ENCODE measurements at regions not wholly inside any gene's neighbourhood (a gene's known extent, or its start where the extent isn't known, plus 50 kb on each side); places are given as distances from the start of the nearest gene placed in this dataset.
"Not testable (repeated sequence)": the region's sequence is repeated elsewhere in the genome, so short reads cannot be mapped to it uniquely, and the experiment has no call there.

DNA sequence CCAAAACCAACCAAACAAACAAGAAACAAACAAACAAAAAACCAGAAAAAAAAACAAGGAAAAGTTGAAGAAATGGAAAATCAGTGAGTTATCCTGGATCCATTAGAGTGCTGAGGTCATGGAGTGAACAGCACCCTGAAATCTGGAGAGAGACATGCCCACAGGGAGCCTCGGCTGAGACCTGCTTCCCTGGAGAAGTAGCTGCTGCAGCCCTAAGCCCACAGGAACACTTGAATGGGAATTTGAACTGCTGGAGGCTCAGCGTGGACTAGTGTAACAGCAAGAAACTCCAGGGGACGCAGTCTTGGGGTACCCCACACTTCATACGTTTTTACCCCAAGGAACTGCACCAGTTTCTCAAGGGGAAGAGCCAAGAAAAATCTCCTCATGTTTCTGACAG lies 144.1 kb upstream of the UBE3A start:
- peaks cover 27% of the 10 kb centered on the region for H3K9me3 Mint-ChIP-seq
- H3K27me3 Mint-ChIP-seq, result peaks cover 15% of the 10 kb centered on the region
- no peak overlapping the region for H3K4me3 Mint-ChIP-seq
- no peaks in the 10 kb centered on the region for H3K4me1 Mint-ChIP-seq
- H3K36me3 Mint-ChIP-seq, result no peaks in the 10 kb centered on the region
- peak overlapping the region; percentile 72 for H3K27ac Mint-ChIP-seq

DNA sequence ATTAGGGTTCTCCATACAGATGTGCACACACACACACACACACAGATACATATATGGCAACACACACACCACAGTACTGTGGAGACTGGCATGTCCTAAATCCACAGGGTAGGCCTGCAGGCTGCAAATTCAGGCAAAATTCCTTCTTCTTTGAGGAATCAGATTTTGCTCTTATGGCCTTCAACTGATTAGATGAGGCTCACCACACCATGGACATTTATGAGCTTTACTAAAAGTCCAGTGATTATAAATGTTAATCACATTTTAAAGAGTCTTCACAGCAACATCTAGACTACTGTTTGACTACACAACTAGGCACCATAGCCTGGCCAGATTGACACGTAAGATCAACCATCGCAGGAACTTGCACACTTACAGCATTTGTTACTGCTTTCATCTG lies 140.3 kb upstream of the UBE3A start:
- H3K27me3 Mint-ChIP-seq, result peaks cover 9% of the 10 kb centered on the region
- H3K4me3 Mint-ChIP-seq, result no peak overlapping the region
- no peak overlapping the region for H3K27ac Mint-ChIP-seq
- no peaks in the 10 kb centered on the region for H3K36me3 Mint-ChIP-seq
- H3K4me1 Mint-ChIP-seq, result no peaks in the 10 kb centered on the region
- H3K9me3 Mint-ChIP-seq, result peaks cover 7% of the 10 kb centered on the region

DNA sequence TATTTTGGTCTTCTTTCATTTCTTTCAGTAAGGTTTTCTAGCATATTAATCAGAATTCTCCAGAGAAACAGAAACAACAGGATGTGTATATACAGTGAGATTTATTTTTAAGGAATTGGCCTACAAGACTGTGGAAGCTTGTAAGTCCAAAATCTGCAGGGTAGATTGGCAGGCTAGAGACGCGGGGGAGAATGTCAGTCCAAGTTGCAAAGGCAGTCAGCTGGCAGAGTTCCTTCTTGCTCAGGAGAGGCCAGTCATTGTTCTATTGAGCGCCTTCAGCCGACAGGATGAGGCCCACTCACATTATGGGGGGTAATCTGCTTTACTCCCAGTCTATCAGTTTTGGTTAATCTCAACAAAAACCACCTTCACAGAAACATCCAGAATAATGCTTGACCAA lies 133.4 kb upstream of the UBE3A start:
- H3K4me1 Mint-ChIP-seq, result no peaks in the 10 kb centered on the region
- no peaks in the 10 kb centered on the region for H3K36me3 Mint-ChIP-seq
- H3K9me3 Mint-ChIP-seq, result peaks cover 6% of the 10 kb centered on the region

DNA sequence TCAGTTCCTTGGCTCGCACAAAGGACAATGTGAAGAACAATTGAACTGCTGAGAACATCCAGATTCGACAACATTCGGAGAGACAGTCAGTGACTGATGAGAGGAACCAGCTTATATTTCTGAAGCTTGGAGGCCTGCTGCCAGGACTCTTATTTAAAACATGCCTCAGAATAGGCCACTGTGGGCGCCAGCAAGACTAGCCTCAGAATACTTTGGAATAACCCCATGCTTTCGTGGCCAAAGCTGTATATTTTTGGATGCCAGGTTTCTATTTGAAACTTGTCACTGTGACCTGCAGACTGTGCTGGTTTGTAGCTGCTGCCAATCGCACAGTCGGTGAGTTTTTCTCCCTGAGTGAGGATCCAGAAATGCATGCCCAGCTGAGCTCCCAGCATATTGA lies 129.9 kb upstream of the UBE3A start:
- Mint-ChIP-seq H3K4me1 (no peaks in the 10 kb centered on the region), H3K27me3 (peaks cover 5% of the 10 kb centered on the region), H3K9me3 (peaks cover 6% of the 10 kb centered on the region), H3K36me3 (no peaks in the 10 kb centered on the region), H3K27ac (no peak overlapping the region), H3K4me3 (no peak overlapping the region)

More for the DNA sequence above, 133.4 kb upstream of the UBE3A start:
- Mint-ChIP-seq H3K4me3 (no peak overlapping the region), H3K27me3 (peaks cover 5% of the 10 kb centered on the region), H3K27ac (no peak overlapping the region)

DNA sequence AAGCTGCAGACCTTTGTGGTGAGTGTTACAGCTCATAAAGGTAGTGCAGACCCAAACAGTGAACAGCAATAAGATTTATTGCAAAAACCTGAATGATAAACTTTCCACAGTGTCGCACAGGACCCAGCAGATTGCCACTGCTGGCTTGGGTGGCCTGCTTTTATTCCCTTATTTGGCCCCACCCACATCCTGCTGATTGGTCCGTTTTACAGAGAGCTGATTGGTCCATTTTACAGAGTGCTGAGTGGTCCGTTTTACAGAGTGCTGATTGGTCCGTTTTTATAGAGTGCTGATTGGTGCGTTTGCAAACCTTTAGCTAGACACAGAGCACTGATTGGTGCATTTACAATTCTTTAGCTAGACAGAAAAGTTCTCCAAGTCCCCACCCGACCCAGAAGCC lies 127.7 kb upstream of the UBE3A start:
- not testable (repeated sequence) for H3K4me1 Mint-ChIP-seq, H3K36me3 Mint-ChIP-seq, H3K27me3 Mint-ChIP-seq, H3K9me3 Mint-ChIP-seq, H3K4me3 Mint-ChIP-seq, H3K27ac Mint-ChIP-seq

DNA sequence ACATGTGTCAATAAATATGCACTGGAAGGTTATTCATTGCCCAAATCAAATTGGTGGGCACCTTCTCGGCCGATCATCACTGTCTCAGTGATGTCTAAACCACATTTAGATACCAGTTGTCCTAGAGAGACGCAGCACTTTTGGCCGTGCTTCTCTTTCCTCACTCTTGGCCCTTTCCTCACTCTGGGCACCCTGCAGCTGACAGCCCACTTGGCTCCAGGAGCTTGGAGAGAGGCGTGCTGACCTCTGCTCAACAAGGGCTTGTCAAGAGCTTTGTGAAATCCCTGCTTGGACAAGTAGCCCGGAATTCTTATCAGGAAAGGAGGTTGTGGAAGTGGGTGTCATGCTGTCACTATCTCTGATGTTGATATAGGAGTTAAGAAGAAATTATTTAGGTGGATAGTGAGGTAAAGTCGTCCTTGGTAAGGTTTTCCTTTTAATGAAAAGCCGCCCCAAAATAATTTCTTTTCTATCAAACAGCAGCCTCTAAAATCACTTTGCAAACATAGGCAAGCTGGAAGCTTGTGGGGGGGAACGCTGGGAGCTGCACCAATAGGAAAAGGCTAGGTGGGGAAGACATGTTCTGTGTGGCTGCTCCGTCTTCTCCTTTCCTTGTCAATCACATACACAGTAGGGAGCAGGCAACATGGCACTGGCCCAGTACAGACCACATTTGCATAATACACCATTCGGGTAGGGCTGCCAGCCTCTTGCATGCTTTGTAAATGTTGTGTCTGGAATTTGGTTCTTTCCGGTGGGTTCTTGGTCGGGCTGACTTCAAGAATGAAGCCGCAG lies 126.8 kb upstream of the UBE3A start:
- peaks cover 2% of the 10 kb centered on the region for H3K27me3 Mint-ChIP-seq
- H3K4me1 Mint-ChIP-seq, result no peaks in the 10 kb centered on the region
- H3K27ac Mint-ChIP-seq, result no peak overlapping the region

DNA sequence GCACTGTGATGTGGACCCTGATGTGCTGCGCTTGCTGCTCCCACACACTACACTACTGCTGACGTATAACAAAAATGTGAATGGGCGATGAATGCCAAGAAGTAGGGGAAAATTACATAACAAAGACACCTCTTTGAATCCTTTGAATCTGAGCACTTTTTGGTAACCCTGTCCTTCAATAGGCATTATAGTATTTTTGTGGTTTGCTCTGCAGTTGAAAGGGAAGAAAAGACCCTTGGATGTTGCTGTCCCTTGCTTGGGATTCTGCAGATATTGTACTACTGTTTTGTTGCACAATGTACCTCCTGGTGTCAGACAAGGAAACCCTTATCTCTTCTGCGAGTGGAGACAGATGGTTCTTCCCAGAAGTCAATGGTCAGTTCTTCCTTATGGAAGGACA lies 124.8 kb upstream of the UBE3A start:
- Mint-ChIP-seq H3K4me1 (no peaks in the 10 kb centered on the region), H3K27me3 (peaks cover 2% of the 10 kb centered on the region), H3K4me3 (no peak overlapping the region), H3K9me3 (peaks cover 3% of the 10 kb centered on the region), H3K36me3 (no peaks in the 10 kb centered on the region), H3K27ac (no peak overlapping the region)

More for the DNA sequence above, 126.8 kb upstream of the UBE3A start:
- Mint-ChIP-seq H3K4me3 (no peak overlapping the region), H3K9me3 (peaks cover 3% of the 10 kb centered on the region), H3K36me3 (no peaks in the 10 kb centered on the region)

DNA sequence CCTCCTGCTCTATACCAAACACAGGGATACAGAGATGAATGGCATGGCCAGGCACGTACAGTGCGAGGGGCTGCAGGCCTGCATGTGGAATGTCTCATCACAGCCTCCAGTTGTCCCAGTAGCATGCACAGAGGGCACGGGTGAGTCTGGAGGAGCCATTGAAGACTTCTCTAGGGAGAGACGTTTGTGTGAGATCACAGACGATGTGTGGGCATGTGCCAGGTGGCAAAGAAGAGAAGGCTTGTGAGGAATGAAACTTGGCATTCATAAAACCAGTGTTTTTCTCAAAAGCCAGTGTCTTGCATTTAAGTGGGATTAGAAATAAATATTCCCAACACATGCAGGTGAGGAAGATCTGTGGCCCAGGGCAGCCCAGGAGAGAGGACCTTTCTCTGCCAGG lies 119.1 kb upstream of the UBE3A start:
- Mint-ChIP-seq H3K27me3 (peaks cover 2% of the 10 kb centered on the region), H3K9me3 (peaks cover 1% of the 10 kb centered on the region), H3K4me1 (no peaks in the 10 kb centered on the region), H3K27ac (no peak overlapping the region), H3K4me3 (no peak overlapping the region), H3K36me3 (no peaks in the 10 kb centered on the region)

DNA sequence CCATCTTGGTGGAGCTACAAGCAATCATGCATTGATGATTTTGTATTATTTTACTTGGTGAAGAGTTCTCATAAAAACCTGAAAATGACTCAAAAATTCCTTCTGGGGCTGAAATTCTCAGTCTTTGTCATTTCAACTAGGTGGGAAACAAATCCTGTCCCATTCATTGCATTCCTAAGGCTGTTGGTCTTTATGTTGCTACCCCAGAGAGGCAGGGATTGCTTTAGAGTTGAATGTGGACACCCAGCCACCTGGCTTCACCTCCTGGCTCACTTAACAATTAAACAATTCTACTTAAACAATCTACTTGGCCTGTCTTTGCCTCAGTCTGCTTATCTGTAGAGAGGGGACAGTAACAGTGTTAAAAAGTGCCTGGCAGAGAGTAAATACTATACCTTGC lies 117.3 kb upstream of the UBE3A start:
- peaks cover 2% of the 10 kb centered on the region for H3K27me3 Mint-ChIP-seq
- H3K9me3 Mint-ChIP-seq, result no peaks in the 10 kb centered on the region
- no peak overlapping the region for H3K27ac Mint-ChIP-seq
- no peaks in the 10 kb centered on the region for H3K4me1 Mint-ChIP-seq
- H3K4me3 Mint-ChIP-seq, result no peak overlapping the region
- H3K36me3 Mint-ChIP-seq, result no peaks in the 10 kb centered on the region

DNA sequence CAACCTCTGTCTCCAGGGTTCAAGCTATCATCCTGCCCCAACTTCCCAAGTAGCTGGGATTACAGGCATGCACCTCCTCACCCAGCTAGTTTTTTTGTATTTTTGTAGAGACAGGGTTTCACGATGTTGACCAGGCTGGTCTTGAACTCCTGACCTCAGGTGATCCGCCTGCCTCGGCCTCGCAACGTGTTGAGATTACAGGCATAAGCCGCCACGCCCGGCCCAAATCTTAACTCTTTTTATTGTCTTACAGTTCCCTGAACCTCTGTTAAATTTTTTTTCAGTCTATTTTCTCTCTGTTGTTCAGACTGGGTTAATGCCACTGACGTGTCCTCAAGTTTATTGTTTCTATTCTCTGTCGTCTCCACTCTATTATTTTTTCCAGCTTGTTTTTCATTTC lies 115.8 kb upstream of the UBE3A start:
- no peak overlapping the region for H3K4me3 Mint-ChIP-seq

DNA sequence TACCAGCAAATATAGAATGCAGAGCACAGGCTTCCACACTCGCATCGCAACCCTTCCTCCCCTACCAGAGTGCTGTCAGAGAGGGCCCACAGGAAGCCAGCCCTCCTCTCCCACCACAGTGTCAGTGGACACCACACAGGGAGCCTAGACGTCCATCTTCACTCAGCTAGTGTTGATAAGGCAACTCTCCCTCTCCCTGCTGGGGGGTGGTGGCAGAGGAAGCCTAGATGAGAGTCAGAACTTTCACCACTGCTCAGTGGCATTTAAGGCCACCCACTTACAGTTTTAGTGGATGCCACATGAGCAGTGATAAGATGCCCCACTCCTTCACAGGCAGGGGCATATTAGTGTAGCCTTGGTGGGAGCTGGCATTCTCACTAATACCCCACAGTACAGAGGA lies 109.8 kb upstream of the UBE3A start:
- Mint-ChIP-seq H3K4me3 (no peak overlapping the region), H3K27me3 (peaks cover 12% of the 10 kb centered on the region), H3K4me1 (no peaks in the 10 kb centered on the region)

More for the DNA sequence above, 115.8 kb upstream of the UBE3A start:
- Mint-ChIP-seq H3K27ac (no peak overlapping the region), H3K36me3 (no peaks in the 10 kb centered on the region), H3K9me3 (peaks cover 5% of the 10 kb centered on the region), H3K4me1 (no peaks in the 10 kb centered on the region), H3K27me3 (peaks cover 2% of the 10 kb centered on the region)

DNA sequence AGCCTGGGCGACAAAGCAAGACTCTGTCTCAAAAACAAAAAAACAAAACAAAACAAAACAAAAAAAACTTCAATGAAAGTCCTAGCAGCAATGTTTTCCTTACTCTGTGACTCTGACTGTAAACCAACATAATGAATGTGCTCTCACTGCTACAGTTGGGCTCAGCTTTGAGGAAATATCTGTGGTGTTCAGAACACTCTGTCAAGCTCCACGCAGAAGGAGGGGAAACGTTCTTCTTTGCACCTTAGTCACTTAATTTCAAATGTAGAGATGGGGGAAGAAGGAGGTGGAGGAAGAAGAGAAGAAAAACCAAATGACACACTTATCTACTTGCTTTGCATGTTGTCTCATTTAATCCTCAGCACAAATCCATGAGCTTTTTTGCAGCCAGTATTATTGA lies 107.1 kb upstream of the UBE3A start:
- Mint-ChIP-seq H3K27me3 (peaks cover 11% of the 10 kb centered on the region), H3K4me3 (no peak overlapping the region), H3K9me3 (peaks cover 3% of the 10 kb centered on the region), H3K4me1 (no peaks in the 10 kb centered on the region), H3K36me3 (no peaks in the 10 kb centered on the region), H3K27ac (no peak overlapping the region)

More for the DNA sequence above, 109.8 kb upstream of the UBE3A start:
- no peak overlapping the region for H3K27ac Mint-ChIP-seq
- no peaks in the 10 kb centered on the region for H3K36me3 Mint-ChIP-seq
- H3K9me3 Mint-ChIP-seq, result peaks cover 5% of the 10 kb centered on the region

DNA sequence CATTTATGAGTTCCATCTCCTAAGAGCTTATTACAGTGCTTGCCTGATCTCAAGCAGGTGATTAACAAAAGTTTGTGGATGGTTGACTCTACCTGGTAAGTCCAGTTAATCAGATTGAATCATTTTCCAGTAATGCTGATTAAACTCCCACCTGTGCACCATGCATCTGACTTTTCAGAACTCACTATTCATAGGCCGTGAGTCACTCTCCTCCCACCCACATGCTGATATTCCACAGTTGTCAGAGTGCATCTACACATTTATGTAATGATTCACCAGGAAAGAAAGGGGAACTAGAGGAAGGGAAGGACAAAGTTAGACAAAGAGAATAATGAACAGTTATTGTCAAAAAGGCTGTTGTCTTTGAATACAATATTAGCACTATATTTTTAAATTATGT lies 106.2 kb upstream of the UBE3A start:
- no peak overlapping the region for H3K27ac Mint-ChIP-seq
- no peaks in the 10 kb centered on the region for H3K9me3 Mint-ChIP-seq
- no peaks in the 10 kb centered on the region for H3K36me3 Mint-ChIP-seq
- no peaks in the 10 kb centered on the region for H3K4me1 Mint-ChIP-seq
- no peak overlapping the region for H3K4me3 Mint-ChIP-seq
- H3K27me3 Mint-ChIP-seq, result peaks cover 10% of the 10 kb centered on the region

DNA sequence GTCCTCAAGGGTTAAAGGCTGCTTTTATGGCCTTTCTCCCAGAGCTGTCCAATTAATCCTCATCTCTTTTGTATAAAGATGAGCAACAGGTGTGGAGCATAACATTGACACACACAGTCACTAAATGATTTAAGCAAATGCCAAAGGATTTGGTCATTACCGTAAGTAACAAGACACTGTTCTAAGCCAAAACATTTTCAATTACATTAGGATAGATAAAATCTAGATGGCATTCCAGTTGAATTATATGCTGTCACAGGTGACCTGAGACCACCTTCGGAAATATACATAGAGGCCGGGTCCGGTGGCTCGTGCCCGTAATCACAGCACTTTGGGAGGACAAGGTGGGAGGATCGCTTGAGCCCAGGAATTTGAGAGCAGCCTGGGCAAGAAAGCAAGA lies 105.3 kb upstream of the UBE3A start:
- Mint-ChIP-seq H3K4me1 (no peaks in the 10 kb centered on the region), H3K4me3 (no peak overlapping the region), H3K36me3 (no peaks in the 10 kb centered on the region), H3K9me3 (no peaks in the 10 kb centered on the region), H3K27ac (no peak overlapping the region), H3K27me3 (peaks cover 10% of the 10 kb centered on the region)

DNA sequence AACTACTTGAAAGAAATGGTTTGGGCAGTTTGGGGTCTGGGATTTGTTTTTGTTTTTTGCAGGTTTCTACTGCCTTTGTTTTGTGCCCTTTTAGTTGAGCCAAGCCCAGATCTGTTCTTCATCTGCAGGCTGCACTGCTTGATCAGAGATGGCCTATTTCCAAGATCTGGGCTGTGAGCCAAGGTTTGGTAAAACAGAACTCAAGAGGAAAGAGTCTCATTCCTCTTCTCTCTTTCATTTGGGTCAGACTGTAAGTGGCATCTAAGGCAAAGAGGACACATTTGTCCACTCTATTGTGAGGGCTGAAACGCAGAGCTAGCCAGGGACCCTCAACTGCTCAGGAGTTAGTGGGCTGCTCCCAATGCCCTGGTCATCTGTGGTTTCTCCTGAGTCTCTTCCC lies 104.4 kb upstream of the UBE3A start:
- H3K27me3 Mint-ChIP-seq, result peaks cover 6% of the 10 kb centered on the region
- H3K9me3 Mint-ChIP-seq, result no peaks in the 10 kb centered on the region
- no peak overlapping the region for H3K27ac Mint-ChIP-seq
- no peak overlapping the region for H3K4me3 Mint-ChIP-seq
- H3K4me1 Mint-ChIP-seq, result no peaks in the 10 kb centered on the region
- H3K36me3 Mint-ChIP-seq, result no peaks in the 10 kb centered on the region

DNA sequence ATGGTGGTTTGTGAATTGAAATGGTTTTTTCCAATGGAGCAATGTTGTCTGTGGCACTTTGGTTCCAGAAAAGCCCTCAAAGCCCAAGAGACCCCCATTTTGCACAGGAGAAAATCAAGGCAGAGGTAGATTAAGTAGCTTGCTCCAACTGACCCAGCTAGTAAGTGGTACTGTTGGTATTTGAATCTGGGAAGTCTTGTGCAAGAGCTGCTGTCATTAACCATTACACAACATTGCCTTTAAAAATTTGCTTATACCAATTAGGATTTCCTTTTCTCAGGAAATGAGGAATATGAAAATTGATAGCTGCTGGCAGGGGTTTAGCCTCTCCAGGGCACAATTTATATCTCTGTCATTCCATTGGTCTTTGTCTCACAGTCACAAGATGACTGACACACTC lies 102.4 kb upstream of the UBE3A start:
- Mint-ChIP-seq H3K9me3 (no peaks in the 10 kb centered on the region), H3K27ac (no peak overlapping the region), H3K4me1 (no peaks in the 10 kb centered on the region), H3K36me3 (no peaks in the 10 kb centered on the region), H3K4me3 (no peak overlapping the region), H3K27me3 (peaks cover 5% of the 10 kb centered on the region)
